Thymus (tissue), 11 donors: ENCODE measurements at regions not wholly inside any gene's neighbourhood (a gene's known extent, or its start where the extent isn't known, plus 50 kb on each side); places are given as distances from the start of the nearest gene placed in this dataset.

ENCODE experiments used
- DNase-seq, 9 donors: peaks; one replicate each; pipeline ENCODE4 v3.0.0-alpha.2; 2013; ENCODE audit warnings: low spot score in 9 of 9, low read depth in 6 of 9, missing footprints in 1 of 9
- H3K27ac ChIP-seq, 2 donors: one replicate each; pipeline ENCODE4 v1.5.1; 2013; ENCODE audit warnings: control low read depth in 1 of 2, low read depth in 1 of 2, low read length in 1 of 2, mild to moderate bottlenecking in 1 of 2, moderate library complexity in 1 of 2
- H3K27me3 ChIP-seq, 2 donors: one replicate each; pipeline ENCODE4 v1.5.1; 2013; ENCODE audit warnings: low read length in 1 of 2; ENCODE audit not compliant: control insufficient read depth in 2 of 2, insufficient read depth in 1 of 2
- H3K36me3 ChIP-seq, 2 donors: one replicate each; pipeline ENCODE4 v1.5.1; 2013; ENCODE audit warnings: low read length in 1 of 2, mild to moderate bottlenecking in 1 of 2, moderate library complexity in 1 of 2; ENCODE audit not compliant: control insufficient read depth in 2 of 2, insufficient read depth in 2 of 2
- H3K4me1 ChIP-seq, 2 donors: one replicate each; pipeline ENCODE4 v1.5.1; 2013; ENCODE audit warnings: low read length in 2 of 2; ENCODE audit not compliant: control insufficient read depth in 2 of 2, insufficient read depth in 2 of 2
- H3K4me3 ChIP-seq, 2 donors: one replicate each; pipeline ENCODE4 v1.5.1; 2013; ENCODE audit warnings: low read length in 2 of 2, control low read depth in 1 of 2, mild to moderate bottlenecking in 1 of 2
- H3K9me3 ChIP-seq, 2 donors: one replicate each; pipeline ENCODE4 v1.5.1; 2013; ENCODE audit warnings: low read length in 1 of 2, mild to moderate bottlenecking in 1 of 2; ENCODE audit not compliant: control insufficient read depth in 2 of 2, insufficient read depth in 1 of 2
- WGBS: extraction: QIAGEN DNeasy Blood & Tissue Kit; methylation state at CpG from one replicate; pipeline ENCODE4 v1.1.7; 2013; 5-methylcytosine and 5-hydroxymethylcytosine counted together
- donor health status: healthy.

GRCh38 chr5:171710451-171711024 lies 75.1 kb upstream of the SMIM23 start:
- Histone ChIP-seq H3K27ac (no peak overlapping the region), H3K27me3 (no peaks in the 10 kb centered on the region), H3K36me3 (no peaks in the 10 kb centered on the region), H3K9me3 (no peaks in the 10 kb centered on the region), H3K4me3 (no peak overlapping the region), H3K4me1 (no peaks in the 10 kb centered on the region)
- DNase-seq: no peak
- WGBS: 97% methylated on average over 5 of the region's 5 CpGs

- H3K36me3 ChIP-seq: no peaks in the 10 kb centered on the region
- H3K27me3 ChIP-seq: no peaks in the 10 kb centered on the region
- H3K4me3 ChIP-seq: no peak overlapping the region
- WGBS: 96% methylated on average over 6 of the region's 6 CpGs
- H3K27ac ChIP-seq: no peak overlapping the region
- no peak for DNase-seq
- H3K4me1 ChIP-seq: no peaks in the 10 kb centered on the region
- no peaks in the 10 kb centered on the region for H3K9me3 ChIP-seq
These were observed 74.0 kb upstream of the SMIM23 start for GRCh38 chr5:171711571-171711970.

- Histone ChIP-seq H3K27ac (no peak overlapping the region), H3K36me3 (no peaks in the 10 kb centered on the region), H3K9me3 (no peaks in the 10 kb centered on the region), H3K4me3 (no peak overlapping the region), H3K4me1 (no peaks in the 10 kb centered on the region), H3K27me3 (no peaks in the 10 kb centered on the region)
- 80% methylated on average over 4 of the region's 4 CpGs for WGBS
- DNase-seq: no peak
These were observed 73.0 kb upstream of the SMIM23 start for GRCh38 chr5:171712616-171713015.

DNA sequence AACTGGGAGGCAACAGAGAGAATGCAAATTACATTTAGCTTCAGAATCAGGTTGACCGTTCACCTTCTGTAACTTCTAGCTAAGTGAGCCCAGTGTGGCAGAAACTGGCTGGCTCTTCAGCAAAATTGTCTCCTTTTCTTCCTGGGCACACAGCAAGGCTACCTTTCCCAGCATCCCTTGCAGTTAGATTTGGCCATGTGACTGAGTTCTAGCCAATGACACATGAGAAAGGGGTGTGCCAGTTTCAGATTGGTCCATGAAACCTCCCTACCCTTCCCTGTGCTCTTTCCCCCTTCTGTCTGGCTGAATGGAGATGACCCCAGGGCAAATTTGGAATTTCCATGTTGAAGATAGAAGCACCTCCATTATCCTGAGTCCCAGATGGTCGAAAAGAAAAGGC lies 72.5 kb upstream of the SMIM23 start:
- 88% methylated on average over 2 of the region's 2 CpGs for WGBS
- DNase-seq: no peak
- Histone ChIP-seq H3K27ac (no peak overlapping the region), H3K27me3 (no peaks in the 10 kb centered on the region), H3K36me3 (no peaks in the 10 kb centered on the region), H3K9me3 (no peaks in the 10 kb centered on the region), H3K4me1 (no peaks in the 10 kb centered on the region), H3K4me3 (no peak overlapping the region)

DNA sequence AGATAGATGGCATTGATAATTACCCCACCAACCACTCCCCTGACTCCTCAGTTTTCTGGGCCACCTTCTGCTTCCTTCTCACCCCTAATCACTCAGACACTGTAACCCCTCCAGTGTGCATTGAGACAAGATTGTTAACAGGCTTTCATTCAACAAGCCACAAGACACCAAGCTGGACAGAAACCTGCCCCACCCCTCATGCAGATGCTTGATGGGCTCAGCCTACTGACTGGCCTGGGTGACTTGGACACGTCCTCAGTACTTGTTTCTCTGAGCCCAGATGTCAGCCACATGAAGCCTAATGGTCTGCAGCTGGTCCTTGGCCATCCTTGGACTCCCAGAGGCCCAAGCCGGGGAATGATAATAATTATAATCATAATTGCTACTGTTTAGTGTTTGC lies 71.4 kb upstream of the SMIM23 start:
- no peak for DNase-seq
- no peak overlapping the region for H3K4me3 ChIP-seq
- H3K4me1 ChIP-seq: no peaks in the 10 kb centered on the region
- H3K36me3 ChIP-seq: no peaks in the 10 kb centered on the region
- H3K27ac ChIP-seq: no peak overlapping the region
- H3K9me3 ChIP-seq: no peaks in the 10 kb centered on the region
- no peaks in the 10 kb centered on the region for H3K27me3 ChIP-seq
- WGBS: 94% methylated on average over 2 of the region's 2 CpGs

GRCh38 chr5:171714851-171715250 lies 70.8 kb upstream of the SMIM23 start:
- H3K4me3 ChIP-seq: no peak overlapping the region
- H3K4me1 ChIP-seq: no peaks in the 10 kb centered on the region
- H3K36me3 ChIP-seq: no peaks in the 10 kb centered on the region
- H3K27ac ChIP-seq: no peak overlapping the region
- no peak for DNase-seq
- H3K9me3 ChIP-seq: no peaks in the 10 kb centered on the region
- 100% methylated on average over 1 of the region's 1 CpG for WGBS
- no peaks in the 10 kb centered on the region for H3K27me3 ChIP-seq

DNA sequence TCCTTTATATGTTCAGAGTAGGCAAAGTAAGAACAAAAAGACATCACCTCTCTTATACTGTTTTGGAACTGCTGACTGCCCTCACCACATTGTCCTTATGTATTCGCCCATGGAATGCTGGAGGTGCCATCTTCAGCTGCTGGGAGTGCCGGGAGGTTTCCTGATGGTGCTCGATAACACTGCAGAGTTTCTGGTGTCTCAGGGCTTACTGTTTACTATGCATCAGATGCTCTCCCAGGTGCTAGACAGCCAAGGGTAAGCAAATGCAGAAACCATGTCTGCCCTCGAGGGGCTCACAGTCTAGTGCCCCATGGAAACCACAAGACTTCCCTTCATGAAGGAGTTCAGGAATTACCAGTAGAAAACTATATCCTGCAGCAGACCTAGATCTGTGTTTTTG lies 70.1 kb upstream of the SMIM23 start:
- no peak for DNase-seq
- Histone ChIP-seq H3K36me3 (no peaks in the 10 kb centered on the region), H3K27ac (no peak overlapping the region), H3K27me3 (no peaks in the 10 kb centered on the region), H3K4me3 (no peak overlapping the region), H3K4me1 (no peaks in the 10 kb centered on the region), H3K9me3 (no peaks in the 10 kb centered on the region)
- WGBS: 76% methylated on average over 4 of the region's 4 CpGs

- no peak overlapping the region for H3K4me3 ChIP-seq
- H3K36me3 ChIP-seq: no peaks in the 10 kb centered on the region
- H3K27ac ChIP-seq: no peak overlapping the region
- 82% methylated on average over 6 of the region's 6 CpGs for WGBS
- H3K9me3 ChIP-seq: no peaks in the 10 kb centered on the region
- no peaks in the 10 kb centered on the region for H3K27me3 ChIP-seq
- no peak for DNase-seq
- H3K4me1 ChIP-seq: peaks cover 6 to 7% of the 10 kb centered on the region in 2 donors
These were observed 65.5 kb upstream of the SMIM23 start for GRCh38 chr5:171720086-171720485.

GRCh38 chr5:171721464-171721863 lies 64.2 kb upstream of the SMIM23 start:
- peak in 7 of 9 donors; percentile 11 to 52 (median 24) for DNase-seq
- 6% methylated on average over 5 of the region's 5 CpGs for WGBS
- H3K9me3 ChIP-seq: no peaks in the 10 kb centered on the region
- no peaks in the 10 kb centered on the region for H3K36me3 ChIP-seq
- H3K27me3 ChIP-seq: no peaks in the 10 kb centered on the region
- H3K27ac ChIP-seq: peak overlapping the region in 1 of 2 donors; percentile 61
- H3K4me1 ChIP-seq: peaks cover 6 to 7% of the 10 kb centered on the region in 2 donors
- no peak overlapping the region for H3K4me3 ChIP-seq
